Tibial nerve (tissue), 4 donors: ENCODE measurements at regions not wholly inside any gene's neighbourhood (a gene's known extent, or its start where the extent isn't known, plus 50 kb on each side); places are given as distances from the start of the nearest gene placed in this dataset.
"Not testable (repeated sequence)": the region's sequence is repeated elsewhere in the genome, so short reads cannot be mapped to it uniquely, and the experiment has no call there.

ENCODE experiments used
- DNase-seq, 2 donors: peaks; one replicate each; pipeline ENCODE4 v3.0.0-alpha.2; 2019; ENCODE audit warnings: low spot score in 2 of 2
- H3K27ac ChIP-seq, 4 donors: fragments of 200-600 bp; sonication (generic) in 3 of 4; one replicate each; pipeline ENCODE4 v1.5.1; 2017 to 2019; ENCODE audit warnings: mild to moderate bottlenecking in 1 of 4
- H3K27me3 ChIP-seq, 2 donors: fragments of 200-600 bp; sonication (generic) in 1 of 2; one replicate each; pipeline versions ENCODE4 v1.5.1 to v1.6.0; 2017 to 2019
- H3K36me3 ChIP-seq, 3 donors: fragments of 200-600 bp; sonication (generic); one replicate each; pipeline ENCODE4 v1.5.1; 2018 to 2019
- H3K4me1 ChIP-seq, 4 donors: fragments of 200-600 bp; sonication (generic) in 3 of 4; one replicate each; pipeline ENCODE4 v1.5.1; 2017 to 2019
- H3K4me3 ChIP-seq, 4 donors: fragments of 200-600 bp; sonication (generic) in 3 of 4; one replicate each; pipeline ENCODE4 v1.5.1; 2017 to 2019; ENCODE audit warnings: mild to moderate bottlenecking in 1 of 4, moderate library complexity in 1 of 4
- H3K9me3 ChIP-seq, 4 donors: fragments of 200-600 bp; sonication (generic) in 3 of 4; one replicate each; pipeline ENCODE4 v1.5.1; 2017 to 2019
- EP300 ChIP-seq, 2 donors: sonication (generic); formaldehyde crosslinking; IDR thresholded peaks; one replicate each; pipeline ENCODE4 v1.6.1; 2017; ENCODE audit warnings: antibody characterized with exemption in 2 of 2, mild to moderate bottlenecking in 1 of 2
- POLR2A ChIP-seq, 2 donors: fragments of 450-650 bp; IDR thresholded peaks; one replicate each; pipeline ENCODE4 v1.6.1; 2017; ENCODE audit warnings: antibody characterized with exemption in 2 of 2, mild to moderate bottlenecking in 2 of 2, moderate library complexity in 2 of 2
- WGBS, 2 donors: methylation state at CpG; one replicate each; pipeline ENCODE4 v1.1.5; 2018; 5-methylcytosine and 5-hydroxymethylcytosine counted together
- TF ChIP-seq, protein P1 (sequence below), 5 experiments: fragments of 200-600 bp in 3 of 5; fragments of 450-650 bp in 2 of 5; sonication (generic) in 3 of 5; IDR thresholded peaks; one replicate each; pipeline ENCODE4 v1.5.1; 2016 to 2019; ENCODE audit warnings: antibody characterized with exemption in 5 of 5, mild to moderate bottlenecking in 3 of 5, moderate library complexity in 2 of 5

DNA sequence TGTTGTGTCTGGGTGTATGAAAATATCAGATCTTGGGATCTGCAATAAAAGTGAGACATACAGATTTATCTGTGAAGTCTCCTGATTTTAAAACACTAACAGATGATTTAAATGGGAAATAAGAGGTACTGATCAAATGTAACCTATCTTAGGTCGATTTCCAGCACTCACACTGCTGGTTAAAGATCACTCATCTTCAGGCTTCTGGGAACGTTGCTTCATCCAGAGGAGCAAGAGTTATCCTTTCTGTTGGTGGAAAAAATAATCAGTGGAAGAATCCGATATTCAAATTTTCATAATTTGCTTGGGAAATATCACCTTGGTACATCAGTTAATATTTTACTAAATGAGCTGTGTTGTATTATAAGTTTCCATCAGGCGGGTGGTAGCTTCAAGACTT is 876.8 kb upstream of the WWC1 start:
- H3K4me3 ChIP-seq = no peak overlapping the region
- H3K36me3 ChIP-seq = no peaks in the 10 kb centered on the region
- no peak for TF ChIP-seq EP300 (IDR thresholded peaks at IDR 0.05)
- no peak for TF ChIP-seq POLR2A (IDR thresholded peaks at IDR 0.05)
- TF ChIP-seq, protein P1, sequence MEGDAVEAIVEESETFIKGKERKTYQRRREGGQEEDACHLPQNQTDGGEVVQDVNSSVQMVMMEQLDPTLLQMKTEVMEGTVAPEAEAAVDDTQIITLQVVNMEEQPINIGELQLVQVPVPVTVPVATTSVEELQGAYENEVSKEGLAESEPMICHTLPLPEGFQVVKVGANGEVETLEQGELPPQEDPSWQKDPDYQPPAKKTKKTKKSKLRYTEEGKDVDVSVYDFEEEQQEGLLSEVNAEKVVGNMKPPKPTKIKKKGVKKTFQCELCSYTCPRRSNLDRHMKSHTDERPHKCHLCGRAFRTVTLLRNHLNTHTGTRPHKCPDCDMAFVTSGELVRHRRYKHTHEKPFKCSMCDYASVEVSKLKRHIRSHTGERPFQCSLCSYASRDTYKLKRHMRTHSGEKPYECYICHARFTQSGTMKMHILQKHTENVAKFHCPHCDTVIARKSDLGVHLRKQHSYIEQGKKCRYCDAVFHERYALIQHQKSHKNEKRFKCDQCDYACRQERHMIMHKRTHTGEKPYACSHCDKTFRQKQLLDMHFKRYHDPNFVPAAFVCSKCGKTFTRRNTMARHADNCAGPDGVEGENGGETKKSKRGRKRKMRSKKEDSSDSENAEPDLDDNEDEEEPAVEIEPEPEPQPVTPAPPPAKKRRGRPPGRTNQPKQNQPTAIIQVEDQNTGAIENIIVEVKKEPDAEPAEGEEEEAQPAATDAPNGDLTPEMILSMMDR (IDR thresholded peaks at IDR 0.05) = no peak
- 79 to 86% methylated on average over 4 of the region's 4 CpGs for WGBS, 2 donors
- no peak overlapping the region for H3K27ac ChIP-seq
- H3K4me1 ChIP-seq = no peaks in the 10 kb centered on the region
- no peaks in the 10 kb centered on the region for H3K27me3 ChIP-seq
- no peak for DNase-seq
- H3K9me3 ChIP-seq = no peaks in the 10 kb centered on the region

DNA sequence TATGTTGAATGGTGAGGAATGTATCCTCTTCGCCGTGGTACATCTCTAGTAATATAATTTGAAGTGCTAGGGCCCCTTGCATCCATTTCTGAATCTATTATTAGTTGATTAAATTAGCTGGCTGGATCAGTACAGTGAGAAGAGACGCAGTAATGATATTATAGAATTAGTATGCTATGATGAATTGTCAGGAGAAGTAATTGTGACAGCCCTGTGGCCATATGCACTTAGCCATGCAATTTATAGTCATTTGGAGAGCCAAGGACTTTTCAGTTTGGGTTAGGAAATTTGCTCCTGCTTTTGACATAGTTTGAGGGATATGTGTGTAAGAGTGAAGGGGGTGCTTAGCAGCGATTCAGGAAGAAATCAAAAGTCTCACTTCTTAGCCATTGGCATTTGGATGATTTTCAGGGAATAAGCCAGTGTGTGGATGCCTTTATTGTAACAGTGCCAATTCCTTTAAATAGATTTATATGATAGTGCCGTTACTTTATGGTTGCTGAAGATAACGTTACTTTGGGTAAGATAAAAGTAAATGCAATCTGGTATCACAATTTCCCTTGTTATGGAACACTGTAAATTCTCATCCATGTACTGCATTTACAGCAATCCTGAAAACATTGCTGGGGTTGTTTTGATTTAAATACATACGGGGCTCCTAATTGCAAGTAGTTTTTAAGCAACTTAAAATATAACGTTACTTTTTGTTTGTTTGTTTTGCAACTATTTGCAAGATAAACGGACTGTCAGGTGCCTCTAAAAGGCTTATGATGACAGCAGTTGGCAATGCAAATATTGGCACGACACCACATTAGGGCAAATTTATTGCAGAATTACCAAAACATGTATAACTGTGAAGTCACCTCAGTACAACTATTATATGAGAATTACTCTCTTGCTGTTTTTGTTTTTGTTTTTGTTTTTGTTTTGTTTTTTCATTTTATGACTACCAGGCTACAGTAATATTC is 875.4 kb upstream of the WWC1 start:
- H3K27me3 ChIP-seq = no peaks in the 10 kb centered on the region
- TF ChIP-seq, protein P1 (IDR thresholded peaks at IDR 0.05) = no peak
- TF ChIP-seq POLR2A (IDR thresholded peaks at IDR 0.05) = no peak
- TF ChIP-seq EP300 (IDR thresholded peaks at IDR 0.05) = no peak
- WGBS, 2 donors = 58 to 65% methylated on average over 10 of the region's 10 CpGs
- H3K4me3 ChIP-seq = no peak overlapping the region
- H3K9me3 ChIP-seq = no peaks in the 10 kb centered on the region
- no peak overlapping the region for H3K27ac ChIP-seq
- H3K4me1 ChIP-seq = no peaks in the 10 kb centered on the region
- no peaks in the 10 kb centered on the region for H3K36me3 ChIP-seq
- DNase-seq = no peak

GRCh38 chr5:167417662-167418061 is 873.8 kb upstream of the WWC1 start:
- no peak for DNase-seq
- no peak overlapping the region for H3K27ac ChIP-seq
- WGBS, 2 donors = 90 to 93% methylated on average over 4 of the region's 4 CpGs
- no peaks in the 10 kb centered on the region for H3K36me3 ChIP-seq
- TF ChIP-seq, protein P1 (IDR thresholded peaks at IDR 0.05) = no peak
- TF ChIP-seq POLR2A (IDR thresholded peaks at IDR 0.05) = no peak
- no peak for TF ChIP-seq EP300 (IDR thresholded peaks at IDR 0.05)
- H3K4me1 ChIP-seq = no peaks in the 10 kb centered on the region
- H3K4me3 ChIP-seq = no peak overlapping the region
- no peaks in the 10 kb centered on the region for H3K27me3 ChIP-seq
- no peaks in the 10 kb centered on the region for H3K9me3 ChIP-seq

GRCh38 chr5:167425161-167425560 is 866.3 kb upstream of the WWC1 start:
- no peak for TF ChIP-seq EP300 (IDR thresholded peaks at IDR 0.05)
- TF ChIP-seq POLR2A (IDR thresholded peaks at IDR 0.05) = no peak
- TF ChIP-seq, protein P1 (IDR thresholded peaks at IDR 0.05) = no peak
- no peak for DNase-seq
- Histone ChIP-seq H3K27ac (no peak overlapping the region), H3K4me3 (no peak overlapping the region), H3K27me3 (no peaks in the 10 kb centered on the region), H3K4me1 (no peaks in the 10 kb centered on the region), H3K36me3 (no peaks in the 10 kb centered on the region), H3K9me3 (no peaks in the 10 kb centered on the region)
- 59 to 65% methylated on average over 3 of the region's 3 CpGs for WGBS, 2 donors

DNA sequence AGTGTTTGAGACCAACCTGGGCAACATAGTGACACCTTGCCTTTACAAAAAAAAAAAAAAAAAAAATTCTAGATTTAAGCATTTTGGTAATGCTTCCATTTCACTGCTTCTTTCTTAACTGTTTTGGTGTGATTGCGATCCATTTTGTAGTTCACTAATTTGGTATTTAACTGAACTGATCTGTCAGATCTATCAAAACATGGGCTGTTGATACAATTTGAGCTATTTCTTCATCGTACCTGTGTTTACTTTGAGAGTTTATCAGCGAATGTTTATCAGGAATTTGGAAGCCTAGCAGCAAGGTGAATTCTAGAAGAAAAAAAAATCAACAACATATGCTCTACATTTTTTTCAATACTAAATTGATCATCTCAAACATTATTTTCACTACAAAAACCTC is 864.9 kb upstream of the WWC1 start:
- H3K27ac ChIP-seq = no peak overlapping the region
- H3K4me1 ChIP-seq = no peaks in the 10 kb centered on the region
- no peaks in the 10 kb centered on the region for H3K9me3 ChIP-seq
- TF ChIP-seq, protein P1 (IDR thresholded peaks at IDR 0.05) = no peak
- no peak for TF ChIP-seq POLR2A (IDR thresholded peaks at IDR 0.05)
- no peak for TF ChIP-seq EP300 (IDR thresholded peaks at IDR 0.05)
- H3K4me3 ChIP-seq = no peak overlapping the region
- no peaks in the 10 kb centered on the region for H3K27me3 ChIP-seq
- no peak for DNase-seq
- H3K36me3 ChIP-seq = no peaks in the 10 kb centered on the region
- 85 to 91% methylated on average over 3 of the region's 3 CpGs for WGBS, 2 donors

DNA sequence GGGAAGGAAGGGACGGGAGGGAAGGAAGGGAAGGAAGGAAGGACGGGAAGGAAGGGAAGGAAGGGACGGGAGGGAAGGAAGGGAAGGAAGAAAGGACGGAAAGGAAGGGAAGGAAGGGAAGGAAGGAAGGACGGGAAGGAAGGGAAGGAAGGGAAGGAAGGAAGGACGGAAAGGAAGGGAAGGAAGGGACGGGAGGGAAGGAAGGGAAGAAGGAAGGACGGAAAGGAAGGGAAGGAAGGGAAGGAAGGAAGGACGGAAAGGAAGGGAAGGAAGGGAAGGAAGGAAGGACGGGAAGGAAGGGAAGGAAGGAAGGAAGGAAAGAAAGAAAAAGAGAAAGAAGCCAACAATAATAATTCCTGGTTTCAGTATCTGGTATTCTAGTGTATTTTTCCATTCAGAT is 863.8 kb upstream of the WWC1 start:
- not testable (repeated sequence) for H3K27me3 ChIP-seq, H3K9me3 ChIP-seq, H3K4me3 ChIP-seq, H3K36me3 ChIP-seq, H3K4me1 ChIP-seq, DNase-seq, H3K27ac ChIP-seq
- 94 to 95% methylated on average over 10 of the region's 10 CpGs for WGBS, 2 donors
